Mammary epithelial cell (primary cell): ENCODE measurements at regions not wholly inside any gene's neighbourhood (a gene's known extent, or its start where the extent isn't known, plus 50 kb on each side); places are given as distances from the start of the nearest gene placed in this dataset.

Experiments used
- EZH2 ChIP-seq: IDR thresholded peaks from 2 replicates; pipeline ENCODE4 v1.6.1; 2012; ENCODE audit warnings: low read length, inconsistent platforms, borderline replicate concordance
- TF ChIP-seq, protein P1 (sequence below), 2 donors: IDR thresholded peaks in 1 of 2; conservative IDR thresholded peaks in 1 of 2; 2 replicates each; pipeline ENCODE4 v1.5.1; 2011 to 2012; ENCODE audit warnings: inconsistent platforms in 2 of 2, low read length in 2 of 2, mild to moderate bottlenecking in 2 of 2, control low read depth in 1 of 2, low read depth in 1 of 2; ENCODE audit not compliant: insufficient read depth in 1 of 2; ENCODE audit errors: extremely low read depth in 1 of 2

DNA sequence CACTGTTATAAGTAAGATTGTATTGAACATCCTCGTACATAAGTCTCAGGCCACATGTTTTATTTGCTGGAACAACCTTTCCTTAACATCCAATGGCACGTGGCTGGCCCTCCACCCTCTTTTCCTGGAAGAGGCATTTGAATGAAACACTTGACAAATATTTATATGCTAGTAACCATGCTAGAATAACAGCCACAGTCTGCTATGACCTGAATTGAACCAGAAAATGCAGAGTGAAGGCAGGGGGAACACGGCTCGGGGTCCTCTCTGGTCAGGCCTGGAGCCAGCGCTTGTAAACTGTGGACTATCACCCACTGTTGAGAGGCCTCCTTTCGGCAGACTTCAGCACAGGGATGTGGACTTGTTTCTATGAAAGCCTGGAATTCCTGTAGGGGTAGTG, 198.2 kb upstream of the COPS8 start:
- TF ChIP-seq, protein P1, sequence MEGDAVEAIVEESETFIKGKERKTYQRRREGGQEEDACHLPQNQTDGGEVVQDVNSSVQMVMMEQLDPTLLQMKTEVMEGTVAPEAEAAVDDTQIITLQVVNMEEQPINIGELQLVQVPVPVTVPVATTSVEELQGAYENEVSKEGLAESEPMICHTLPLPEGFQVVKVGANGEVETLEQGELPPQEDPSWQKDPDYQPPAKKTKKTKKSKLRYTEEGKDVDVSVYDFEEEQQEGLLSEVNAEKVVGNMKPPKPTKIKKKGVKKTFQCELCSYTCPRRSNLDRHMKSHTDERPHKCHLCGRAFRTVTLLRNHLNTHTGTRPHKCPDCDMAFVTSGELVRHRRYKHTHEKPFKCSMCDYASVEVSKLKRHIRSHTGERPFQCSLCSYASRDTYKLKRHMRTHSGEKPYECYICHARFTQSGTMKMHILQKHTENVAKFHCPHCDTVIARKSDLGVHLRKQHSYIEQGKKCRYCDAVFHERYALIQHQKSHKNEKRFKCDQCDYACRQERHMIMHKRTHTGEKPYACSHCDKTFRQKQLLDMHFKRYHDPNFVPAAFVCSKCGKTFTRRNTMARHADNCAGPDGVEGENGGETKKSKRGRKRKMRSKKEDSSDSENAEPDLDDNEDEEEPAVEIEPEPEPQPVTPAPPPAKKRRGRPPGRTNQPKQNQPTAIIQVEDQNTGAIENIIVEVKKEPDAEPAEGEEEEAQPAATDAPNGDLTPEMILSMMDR (conservative IDR thresholded peaks at IDR 0.05 in 1 of 2, IDR thresholded peaks at IDR 0.05 in 1 of 2; ENCODE audit: extremely low read depth in 1 of 2, insufficient read depth in 1 of 2, low read depth in 1 of 2, low read length in 2 of 2) = no peak
- no peak for TF ChIP-seq EZH2
